ENCODE measurements at regions not wholly inside any gene's neighbourhood (a gene's known extent, or its start where the extent isn't known, plus 50 kb on each side); places are given as distances from the start of the nearest gene placed in this dataset.

- TF ChIP-seq, protein P1, sequence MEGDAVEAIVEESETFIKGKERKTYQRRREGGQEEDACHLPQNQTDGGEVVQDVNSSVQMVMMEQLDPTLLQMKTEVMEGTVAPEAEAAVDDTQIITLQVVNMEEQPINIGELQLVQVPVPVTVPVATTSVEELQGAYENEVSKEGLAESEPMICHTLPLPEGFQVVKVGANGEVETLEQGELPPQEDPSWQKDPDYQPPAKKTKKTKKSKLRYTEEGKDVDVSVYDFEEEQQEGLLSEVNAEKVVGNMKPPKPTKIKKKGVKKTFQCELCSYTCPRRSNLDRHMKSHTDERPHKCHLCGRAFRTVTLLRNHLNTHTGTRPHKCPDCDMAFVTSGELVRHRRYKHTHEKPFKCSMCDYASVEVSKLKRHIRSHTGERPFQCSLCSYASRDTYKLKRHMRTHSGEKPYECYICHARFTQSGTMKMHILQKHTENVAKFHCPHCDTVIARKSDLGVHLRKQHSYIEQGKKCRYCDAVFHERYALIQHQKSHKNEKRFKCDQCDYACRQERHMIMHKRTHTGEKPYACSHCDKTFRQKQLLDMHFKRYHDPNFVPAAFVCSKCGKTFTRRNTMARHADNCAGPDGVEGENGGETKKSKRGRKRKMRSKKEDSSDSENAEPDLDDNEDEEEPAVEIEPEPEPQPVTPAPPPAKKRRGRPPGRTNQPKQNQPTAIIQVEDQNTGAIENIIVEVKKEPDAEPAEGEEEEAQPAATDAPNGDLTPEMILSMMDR (IDR thresholded peaks at IDR 0.05; ENCODE audit: borderline replicate concordance, extremely low read depth, low read length, poor library complexity, severe bottlenecking) = no peak
- TF ChIP-seq EZH2 (IDR thresholded peaks at IDR 0.05; ENCODE audit: borderline replicate concordance, low read depth, low read length, severe bottlenecking) = no peak
Measured at GRCh38 chr11:15824060-15824459, 532.3 kb downstream of the SOX6 start.
